HG02885 (cell line): ENCODE measurements at regions not wholly inside any gene's neighbourhood (a gene's known extent, or its start where the extent isn't known, plus 50 kb on each side); places are given as distances from the start of the nearest gene placed in this dataset.

Experiments used
- ATAC-seq: cut with Tn5 transposase; IDR thresholded peaks from one replicate; pipeline ENCODE4 v1.9.1; 2021; ENCODE audit warnings: mild to moderate bottlenecking; ENCODE audit not compliant: unreplicated experiment, poor library complexity

GRCh38 chr11:92875473-92875872 is 94.0 kb upstream of the MTNR1B start:
- no peak for ATAC-seq

GRCh38 chr11:92879086-92879485 is 90.4 kb upstream of the MTNR1B start:
- ATAC-seq: no peak

- ATAC-seq: no peak
Observed at GRCh38 chr11:92880381-92880780, 89.1 kb upstream of the MTNR1B start.

- no peak for ATAC-seq
Observed at GRCh38 chr11:92881940-92882450, 87.5 kb upstream of the MTNR1B start.

GRCh38 chr11:92882828-92883611 is 86.4 kb upstream of the MTNR1B start:
- no peak for ATAC-seq

GRCh38 chr11:92885600-92885999 is 83.9 kb upstream of the MTNR1B start:
- no peak for ATAC-seq

- ATAC-seq: peak; percentile 73
Observed at GRCh38 chr11:92886243-92886905, 83.1 kb upstream of the MTNR1B start.

GRCh38 chr11:92888696-92889095 is 80.8 kb upstream of the MTNR1B start:
- ATAC-seq: no peak

GRCh38 chr11:92890846-92891245 is 78.6 kb upstream of the MTNR1B start:
- no peak for ATAC-seq

GRCh38 chr11:92892802-92893684 is 76.4 kb upstream of the MTNR1B start:
- ATAC-seq: no peak

GRCh38 chr11:92894197-92894596 is 75.3 kb upstream of the MTNR1B start:
- no peak for ATAC-seq

- ATAC-seq: no peak
Observed at GRCh38 chr11:92897487-92897886, 72.0 kb upstream of the MTNR1B start.

GRCh38 chr11:92902417-92902816 is 67.0 kb upstream of the MTNR1B start:
- no peak for ATAC-seq

- no peak for ATAC-seq
Observed at GRCh38 chr11:92907671-92908070, 61.8 kb upstream of the MTNR1B start.

- no peak for ATAC-seq
Observed at GRCh38 chr11:92909214-92909613, 60.2 kb upstream of the MTNR1B start.

- ATAC-seq: no peak
Observed at GRCh38 chr11:92911478-92911877, 58.0 kb upstream of the MTNR1B start.

GRCh38 chr11:92915551-92915950 is 53.9 kb upstream of the MTNR1B start:
- no peak for ATAC-seq

GRCh38 chr11:92916299-92916698 is 53.2 kb upstream of the MTNR1B start:
- ATAC-seq: no peak

GRCh38 chr11:92917927-92918326 is 51.5 kb upstream of the MTNR1B start:
- ATAC-seq: no peak

- ATAC-seq: no peak
Observed at GRCh38 chr11:92919048-92919447, 50.4 kb upstream of the MTNR1B start.
